OCI-LY7 (cell line): ENCODE measurements at regions not wholly inside any gene's neighbourhood (a gene's known extent, or its start where the extent isn't known, plus 50 kb on each side); places are given as distances from the start of the nearest gene placed in this dataset.
A peak's percentile ranks its signal among the peaks of the same experiment; 100 is the strongest.

ENCODE experiments used
- BruUV-seq: library from RNA; stranded (reverse); fragments of 400-500 nt; replicated peaks from 2 replicates; lab custom pipeline; 2021; lab: Mats Ljungman, UMichigan
- CTCF ChIA-PET: fragments of 300-600 bp; sonication (Branson Sonifier 250); formaldehyde crosslinking; loops from one replicate; lab custom pipeline; 2022; ENCODE audit warnings: antibody characterized with exemption; ENCODE audit not compliant: unreplicated experiment; lab: Charles Lee
- POLR2A ChIA-PET: fragments of 300-600 bp; sonication (Branson Sonifier 250); formaldehyde crosslinking; loops from one replicate; lab custom pipeline; 2022; ENCODE audit warnings: antibody characterized with exemption; lab: Charles Lee
- DNase-seq: peaks from one replicate; pipeline ENCODE4 v3.0.0-alpha.2; 2015; ENCODE audit warnings: low spot score
- H2AFZ ChIP-seq: fragments of 200-600 bp; sonication (generic), shearing (Covaris generic); 2 replicates; pipeline ENCODE4 v1.6.1; 2014; ENCODE audit warnings: mild to moderate bottlenecking, antibody characterized with exemption, low read length, moderate library complexity
- H3K27ac ChIP-seq: fragments of 200-600 bp; sonication (generic); 2 replicates; pipeline ENCODE4 v1.5.1; 2014; ENCODE audit warnings: mixed run types, low read depth, mild to moderate bottlenecking, moderate library complexity, low read length, inconsistent platforms; ENCODE audit not compliant: poor library complexity, severe bottlenecking
- H3K36me3 ChIP-seq: fragments of 200-600 bp; sonication (generic); 2 replicates; pipeline ENCODE4 v1.6.1; 2014; ENCODE audit warnings: mild to moderate bottlenecking, antibody characterized with exemption, low read length, moderate library complexity, mixed read lengths; ENCODE audit not compliant: insufficient read depth
- H3K4me1 ChIP-seq: fragments of 200-600 bp; sonication (generic); 2 replicates; pipeline ENCODE4 v1.5.1; 2014; ENCODE audit warnings: mild to moderate bottlenecking, low read length; ENCODE audit not compliant: insufficient read depth, poor library complexity, severe bottlenecking
- H3K4me2 ChIP-seq: fragments of 200-600 bp; sonication (generic); 2 replicates; pipeline ENCODE4 v1.6.1; 2014; ENCODE audit warnings: mild to moderate bottlenecking, low read length
- H3K4me3 ChIP-seq: fragments of 200-600 bp; sonication (generic); 2 replicates; pipeline ENCODE4 v1.5.1; 2014; ENCODE audit warnings: mild to moderate bottlenecking, low read depth, low read length; ENCODE audit not compliant: poor library complexity, severe bottlenecking
- H3K79me2 ChIP-seq: fragments of 200-600 bp; sonication (generic); 2 replicates; pipeline ENCODE4 v1.6.1; 2016; ENCODE audit warnings: low read depth, mild to moderate bottlenecking, low read length, moderate library complexity, mixed read lengths; ENCODE audit not compliant: insufficient read depth
- H3K9me2 ChIP-seq: fragments of 200-600 bp; sonication (generic); 2 replicates; pipeline ENCODE4 v1.6.1; 2016; ENCODE audit warnings: mild to moderate bottlenecking, low read length, mixed read lengths; ENCODE audit not compliant: insufficient read depth
- H3K9me3 ChIP-seq: fragments of 200-600 bp; sonication (generic); 2 replicates; pipeline ENCODE4 v1.6.1; 2014; ENCODE audit warnings: mild to moderate bottlenecking, mixed run types, low read length, mixed read lengths
- H4K20me1 ChIP-seq: fragments of 200-600 bp; sonication (generic); 2 replicates; pipeline ENCODE4 v1.6.1; 2014; ENCODE audit warnings: mild to moderate bottlenecking, antibody characterized with exemption, low read length, moderate library complexity, mixed read lengths; ENCODE audit not compliant: insufficient read depth
- EZH2phosphoT487 ChIP-seq: fragments of 200-600 bp; sonication (generic); IDR thresholded peaks from 2 replicates; pipeline ENCODE4 v1.6.1; 2018; ENCODE audit warnings: low read depth, borderline replicate concordance, mild to moderate bottlenecking, mixed run types, antibody characterized with exemption, low read length, moderate library complexity, mixed read lengths
- intact Hi-C: fragments of 100-400 bp; cut with micrococcal nuclease; formaldehyde crosslinking; loops from one replicate; pipeline ENCODE4 v1.10.0; 2022; ENCODE audit not compliant: unreplicated experiment
- TF ChIP-seq, protein P1 (sequence below): fragments of 200-600 bp; sonication (generic); conservative IDR thresholded peaks from 2 replicates; pipeline ENCODE4 v1.5.1; 2014; ENCODE audit warnings: mild to moderate bottlenecking, antibody characterized with exemption, low read length, moderate library complexity, mixed read lengths

DNA sequence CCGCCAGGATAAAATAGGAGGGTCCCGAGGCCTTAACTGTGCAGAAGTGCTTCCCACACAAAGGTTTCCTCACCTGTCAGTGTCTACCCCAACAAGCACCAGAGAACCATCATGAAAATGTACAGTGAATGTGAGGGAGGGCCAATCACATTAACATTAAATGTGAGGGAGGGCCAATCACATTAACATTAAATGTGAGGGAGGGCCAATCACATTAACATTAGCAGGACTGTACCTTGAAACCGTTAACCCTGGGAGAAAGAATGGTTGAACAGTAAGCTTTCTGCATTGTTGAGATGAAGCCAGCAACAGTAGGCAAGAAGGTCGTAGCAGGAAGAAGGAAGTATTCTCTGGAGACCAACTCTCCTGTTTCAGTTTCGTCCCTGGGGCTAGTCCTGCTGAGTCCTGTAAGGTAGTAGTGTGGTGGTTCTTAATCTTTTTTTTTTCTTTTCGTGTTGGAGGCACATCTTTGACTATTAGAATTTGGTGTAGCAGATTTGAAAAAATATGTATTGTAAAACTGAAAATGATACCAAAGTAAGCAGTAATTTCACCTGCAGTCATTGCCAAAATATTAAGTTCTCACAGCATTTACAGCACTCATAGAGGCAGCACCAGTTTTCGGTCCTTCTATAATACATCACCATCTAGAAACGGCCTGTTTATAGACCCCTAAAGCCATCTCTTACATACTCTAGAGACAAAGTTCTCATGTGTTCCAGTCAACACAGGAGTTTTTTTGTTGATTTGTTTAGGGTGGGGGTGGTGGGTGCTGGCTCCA, 98.6 kb upstream of the PPP2R5A start:
- DNase-seq, result peak; percentile 76
- no peaks in the 10 kb centered on the region for H3K79me2 ChIP-seq
- intact Hi-C loops, result loop anchor here (5.0 kb wide), 1 partner anchor 271 kb away; no protein-coding TSS in a partner anchor
- peak overlapping the region; percentile 65 for H3K4me2 ChIP-seq
- ChIA-PET POLR2A (interaction anchor here (0.5 kb wide), 1 partner anchor 1043 kb away, joined by 3 read pairs; no protein-coding TSS in a partner anchor), CTCF (no interaction called here)
- peak overlapping the region; percentile 36 for H3K4me3 ChIP-seq
- BruUV-seq, result no TSS peak
- H3K9me3 ChIP-seq, result no peaks in the 10 kb centered on the region
- H4K20me1 ChIP-seq, result no peaks in the 10 kb centered on the region
- TF ChIP-seq, protein P1, sequence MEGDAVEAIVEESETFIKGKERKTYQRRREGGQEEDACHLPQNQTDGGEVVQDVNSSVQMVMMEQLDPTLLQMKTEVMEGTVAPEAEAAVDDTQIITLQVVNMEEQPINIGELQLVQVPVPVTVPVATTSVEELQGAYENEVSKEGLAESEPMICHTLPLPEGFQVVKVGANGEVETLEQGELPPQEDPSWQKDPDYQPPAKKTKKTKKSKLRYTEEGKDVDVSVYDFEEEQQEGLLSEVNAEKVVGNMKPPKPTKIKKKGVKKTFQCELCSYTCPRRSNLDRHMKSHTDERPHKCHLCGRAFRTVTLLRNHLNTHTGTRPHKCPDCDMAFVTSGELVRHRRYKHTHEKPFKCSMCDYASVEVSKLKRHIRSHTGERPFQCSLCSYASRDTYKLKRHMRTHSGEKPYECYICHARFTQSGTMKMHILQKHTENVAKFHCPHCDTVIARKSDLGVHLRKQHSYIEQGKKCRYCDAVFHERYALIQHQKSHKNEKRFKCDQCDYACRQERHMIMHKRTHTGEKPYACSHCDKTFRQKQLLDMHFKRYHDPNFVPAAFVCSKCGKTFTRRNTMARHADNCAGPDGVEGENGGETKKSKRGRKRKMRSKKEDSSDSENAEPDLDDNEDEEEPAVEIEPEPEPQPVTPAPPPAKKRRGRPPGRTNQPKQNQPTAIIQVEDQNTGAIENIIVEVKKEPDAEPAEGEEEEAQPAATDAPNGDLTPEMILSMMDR, result no peak
- no peak for TF ChIP-seq EZH2phosphoT487
- H2AFZ ChIP-seq, result peak overlapping the region; percentile 80; the same call in 1 of the 2 replicates
- no peaks in the 10 kb centered on the region for H3K36me3 ChIP-seq
- H3K27ac ChIP-seq, result no peak overlapping the region
- H3K4me1 ChIP-seq, result peaks cover 12% of the 10 kb centered on the region
- H3K9me2 ChIP-seq, result no peaks in the 10 kb centered on the region

DNA sequence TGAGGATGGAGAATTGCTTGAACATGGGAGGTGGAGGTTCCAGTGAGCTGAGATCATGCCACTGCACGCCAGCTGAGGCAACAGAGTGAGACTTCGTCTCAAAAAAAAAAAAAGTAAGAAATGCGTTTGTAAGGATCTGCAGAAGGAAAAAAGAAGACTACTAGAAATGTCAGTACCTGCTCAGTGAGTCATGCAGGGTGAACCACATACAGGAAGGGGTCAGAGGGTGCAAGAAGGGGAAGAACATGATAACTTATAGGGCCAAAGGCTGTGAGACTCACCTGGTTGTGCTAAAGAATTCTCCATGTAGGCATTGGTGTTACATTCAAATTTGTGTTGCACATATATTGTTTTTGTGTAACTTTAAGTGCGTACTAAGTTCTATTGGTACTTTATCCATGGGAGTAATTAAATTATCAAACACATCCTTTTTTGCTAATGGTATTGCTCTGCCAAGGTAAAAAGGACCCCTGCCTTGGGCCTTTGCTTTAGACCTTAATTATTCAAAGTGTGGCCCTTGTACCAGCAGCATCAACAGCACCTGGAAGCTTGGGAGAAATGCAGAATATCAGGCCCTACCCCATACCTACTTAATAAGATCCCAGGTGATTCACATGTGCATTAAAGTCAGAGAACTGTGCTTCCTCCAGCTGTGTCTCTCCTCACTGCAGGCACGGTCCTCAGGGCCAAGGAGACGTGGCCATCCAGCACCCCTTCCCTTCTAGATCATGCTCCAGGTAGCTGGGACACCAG, 96.4 kb upstream of the PPP2R5A start:
- POLR2A ChIA-PET, result interaction anchor here (1.4 kb wide), 1 partner anchor 15 kb away, joined by 3 read pairs; no protein-coding TSS in a partner anchor

More for the DNA sequence above, 96.4 kb upstream of the PPP2R5A start:
- H4K20me1 ChIP-seq, result no peaks in the 10 kb centered on the region
- no peak overlapping the region for H3K4me3 ChIP-seq
- H3K36me3 ChIP-seq, result no peaks in the 10 kb centered on the region
- no peaks in the 10 kb centered on the region for H3K9me3 ChIP-seq
- H2AFZ ChIP-seq, result no peak overlapping the region
- H3K9me2 ChIP-seq, result no peaks in the 10 kb centered on the region
- peaks cover 12% of the 10 kb centered on the region for H3K4me1 ChIP-seq
- intact Hi-C loops, result loop anchor here (5.0 kb wide), 1 partner anchor 269 kb away; no protein-coding TSS in a partner anchor
- DNase-seq, result no peak
- TF ChIP-seq EZH2phosphoT487, result no peak
- TF ChIP-seq, protein P1, result no peak
- CTCF ChIA-PET, result no interaction called here
- BruUV-seq, result no TSS peak
- no peak overlapping the region for H3K27ac ChIP-seq
- H3K4me2 ChIP-seq, result no peak overlapping the region
- H3K79me2 ChIP-seq, result no peaks in the 10 kb centered on the region
